Mesenchymal stem cell (in vitro differentiated cells and primary cell): ENCODE measurements at regions not wholly inside any gene's neighbourhood (a gene's known extent, or its start where the extent isn't known, plus 50 kb on each side); places are given as distances from the start of the nearest gene placed in this dataset.

Experiments used
- DNase-seq: peaks from one replicate; pipeline ENCODE4 v3.0.0-alpha.2; 2013
- H2AFZ ChIP-seq: one replicate; pipeline ENCODE4 v1.6.1; 2013; ENCODE audit warnings: low read depth, mild to moderate bottlenecking, control low read depth, inconsistent platforms, low read length, moderate library complexity
- H2AK5ac ChIP-seq: 2 replicates; pipeline ENCODE4 v1.6.1; 2013; ENCODE audit warnings: low read length, moderate library complexity, mild to moderate bottlenecking, inconsistent platforms; ENCODE audit not compliant: severe bottlenecking
- H2BK120ac ChIP-seq: one replicate; pipeline ENCODE4 v1.6.1; 2013; ENCODE audit warnings: low read depth, mild to moderate bottlenecking, inconsistent platforms, low read length, moderate library complexity
- H2BK12ac ChIP-seq, 2 experiments: one replicate each; pipeline ENCODE4 v1.6.1; 2013; ENCODE audit warnings: inconsistent platforms in 2 of 2, low read length in 2 of 2, mild to moderate bottlenecking in 2 of 2, moderate library complexity in 2 of 2, control low read depth in 1 of 2
- H2BK15ac ChIP-seq: one replicate; pipeline ENCODE4 v1.6.1; 2013; ENCODE audit warnings: mild to moderate bottlenecking, low read depth, inconsistent platforms; ENCODE audit not compliant: poor library complexity, severe bottlenecking
- H2BK5ac ChIP-seq: 2 replicates; pipeline ENCODE4 v1.6.1; 2013; ENCODE audit warnings: low read depth, mild to moderate bottlenecking, low read length, control low read depth, inconsistent platforms; ENCODE audit not compliant: poor library complexity, severe bottlenecking
- H3K14ac ChIP-seq, 2 experiments: one replicate each; pipeline ENCODE4 v1.6.1; 2013; ENCODE audit warnings: inconsistent platforms in 2 of 2, low read length in 2 of 2, control low read depth in 1 of 2, mild to moderate bottlenecking in 1 of 2, moderate library complexity in 1 of 2
- H3K18ac ChIP-seq, 2 experiments: one replicate each; pipeline ENCODE4 v1.6.1; 2013; ENCODE audit warnings: inconsistent platforms in 2 of 2, low read length in 2 of 2, control low read depth in 1 of 2, low read depth in 1 of 2, mild to moderate bottlenecking in 1 of 2
- H3K23ac ChIP-seq, 2 experiments: one replicate each; pipeline ENCODE4 v1.6.1; 2013; ENCODE audit warnings: inconsistent platforms in 2 of 2, low read length in 2 of 2, mild to moderate bottlenecking in 2 of 2, moderate library complexity in 2 of 2, control low read depth in 1 of 2
- H3K27ac ChIP-seq: 2 replicates; pipeline ENCODE4 v1.5.1; 2013; ENCODE audit warnings: mild to moderate bottlenecking, moderate library complexity, low read length, control low read depth, inconsistent platforms; ENCODE audit not compliant: poor library complexity, severe bottlenecking
- H3K27me3 ChIP-seq, 2 experiments: 2 replicates each; pipeline versions ENCODE4 v1.6.1 to v1.7.0; 2013; ENCODE audit warnings: low read length in 2 of 2, mild to moderate bottlenecking in 2 of 2, moderate library complexity in 2 of 2, control low read depth in 1 of 2, inconsistent platforms in 1 of 2; ENCODE audit not compliant: control insufficient read depth in 1 of 2, insufficient read depth in 1 of 2
- H3K36me3 ChIP-seq, 2 experiments: 2 replicates each; pipeline versions ENCODE4 v1.6.1 to v1.7.0; 2013; ENCODE audit warnings: low read length in 2 of 2, control low read depth in 1 of 2, inconsistent platforms in 1 of 2, low read depth in 1 of 2, mild to moderate bottlenecking in 1 of 2; ENCODE audit not compliant: insufficient read depth in 2 of 2, control insufficient read depth in 1 of 2
- H3K4ac ChIP-seq, 2 experiments: one replicate each; pipeline ENCODE4 v1.6.1; 2013; ENCODE audit warnings: inconsistent platforms in 2 of 2, low read length in 2 of 2, mild to moderate bottlenecking in 2 of 2, moderate library complexity in 2 of 2, control low read depth in 1 of 2, low read depth in 1 of 2
- H3K4me1 ChIP-seq: 2 replicates; pipeline ENCODE4 v1.6.1; 2013; ENCODE audit warnings: low read depth, low read length, control low read depth; ENCODE audit not compliant: control insufficient read depth, insufficient read depth
- H3K4me2 ChIP-seq: 2 replicates; pipeline ENCODE4 v1.6.1; 2013; ENCODE audit warnings: low read length, mild to moderate bottlenecking, inconsistent platforms; ENCODE audit not compliant: poor library complexity, severe bottlenecking
- H3K4me3 ChIP-seq, 2 experiments: 2 replicates each; pipeline versions ENCODE4 v1.5.1 to v1.7.0; 2013; ENCODE audit warnings: low read length in 2 of 2, mild to moderate bottlenecking in 2 of 2, control low read depth in 1 of 2, low read depth in 1 of 2; ENCODE audit not compliant: insufficient read depth in 1 of 2
- H3K79me1 ChIP-seq: replicated peaks from 2 replicates; pipeline ENCODE4 v1.6.1; 2013; ENCODE audit warnings: mild to moderate bottlenecking, control low read depth, low read length, inconsistent platforms; ENCODE audit not compliant: poor library complexity, severe bottlenecking
- H3K9ac ChIP-seq: 2 replicates; pipeline ENCODE4 v1.7.0; 2013; ENCODE audit warnings: mild to moderate bottlenecking, low read length, moderate library complexity
- H3K9me3 ChIP-seq: 2 replicates; pipeline ENCODE4 v1.7.0; 2013; ENCODE audit warnings: mild to moderate bottlenecking, low read length; ENCODE audit not compliant: control insufficient read depth
- H4K8ac ChIP-seq: one replicate; pipeline ENCODE4 v1.6.1; 2013; ENCODE audit warnings: inconsistent platforms, mild to moderate bottlenecking, low read length, moderate library complexity
- H4K91ac ChIP-seq: one replicate; pipeline ENCODE4 v1.6.1; 2013; ENCODE audit warnings: mild to moderate bottlenecking, low read length, inconsistent platforms
- WGBS: methylation state at CpG from one replicate; pipeline ENCODE4 v1.1.7; 2013; ENCODE audit warnings: mixed read lengths; 5-methylcytosine and 5-hydroxymethylcytosine counted together

DNA sequence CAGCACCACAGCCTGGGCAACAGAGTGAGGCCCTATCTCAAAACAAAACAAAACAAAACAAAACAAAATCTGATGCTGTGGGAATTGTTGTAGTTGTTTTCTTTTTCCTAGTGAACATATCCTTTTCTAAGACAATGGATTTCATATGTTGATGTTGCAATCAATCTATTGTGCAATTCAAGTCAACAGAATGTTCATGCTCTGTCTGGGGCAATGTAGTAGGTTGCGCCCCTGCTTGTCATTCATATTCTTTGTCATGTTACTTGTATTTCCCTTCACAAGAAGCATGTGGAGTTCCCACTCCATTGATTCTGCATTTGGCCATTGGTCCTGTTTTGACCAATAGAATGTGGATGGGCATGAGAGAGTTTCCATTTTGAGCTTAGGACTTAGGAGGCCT lies 223.9 kb downstream of the DUSP10 start:
- Histone ChIP-seq H3K14ac (no peak overlapping the region), H3K9me3 (no peaks in the 10 kb centered on the region), H3K36me3 (no peaks in the 10 kb centered on the region), H4K8ac (no peak overlapping the region), H3K4ac (no peak overlapping the region), H3K27ac (no peak overlapping the region), H3K23ac (no peak overlapping the region), H3K27me3 (no peaks in the 10 kb centered on the region), H2BK15ac (no peak overlapping the region), H2BK120ac (no peak overlapping the region), H3K9ac (no peak overlapping the region), H2AK5ac (no peak overlapping the region), H2BK12ac (no peak overlapping the region), H3K4me2 (no peak overlapping the region), H2AFZ (no peak overlapping the region), H3K18ac (peak overlapping the region in 1 of 2 experiments; percentile 24), H3K79me1 (no peaks in the 10 kb centered on the region), H4K91ac (no peak overlapping the region), H3K4me1 (no peaks in the 10 kb centered on the region), H2BK5ac (no peak overlapping the region), H3K4me3 (no peak overlapping the region)
- WGBS = 86% methylated on average over 1 of the region's 1 CpG
- peak; percentile 20 for DNase-seq

GRCh38 chr1:221520250-221520649 lies 221.6 kb downstream of the DUSP10 start:
- no peak overlapping the region for H3K4ac ChIP-seq
- H2AK5ac ChIP-seq = no peak overlapping the region
- no peaks in the 10 kb centered on the region for H3K27me3 ChIP-seq
- 100% methylated on average over 1 of the region's 1 CpG for WGBS
- H2AFZ ChIP-seq = no peak overlapping the region
- no peak overlapping the region for H2BK12ac ChIP-seq
- DNase-seq = no peak
- H3K4me2 ChIP-seq = no peak overlapping the region
- H2BK5ac ChIP-seq = no peak overlapping the region
- H3K4me3 ChIP-seq = no peak overlapping the region
- H3K79me1 ChIP-seq = no peaks in the 10 kb centered on the region
- H3K4me1 ChIP-seq = no peaks in the 10 kb centered on the region
- no peak overlapping the region for H3K14ac ChIP-seq
- H3K18ac ChIP-seq = no peak overlapping the region
- H2BK15ac ChIP-seq = no peak overlapping the region
- no peaks in the 10 kb centered on the region for H3K9me3 ChIP-seq
- H3K27ac ChIP-seq = no peak overlapping the region
- no peak overlapping the region for H2BK120ac ChIP-seq
- H4K91ac ChIP-seq = no peak overlapping the region
- H3K36me3 ChIP-seq = no peaks in the 10 kb centered on the region
- no peak overlapping the region for H4K8ac ChIP-seq
- H3K23ac ChIP-seq = no peak overlapping the region
- H3K9ac ChIP-seq = no peak overlapping the region

- no peaks in the 10 kb centered on the region for H3K79me1 ChIP-seq
- H3K9me3 ChIP-seq = no peaks in the 10 kb centered on the region
- no peak for DNase-seq
- no peak overlapping the region for H3K23ac ChIP-seq
- H3K27ac ChIP-seq = no peak overlapping the region
- H3K9ac ChIP-seq = no peak overlapping the region
- no peak overlapping the region for H3K14ac ChIP-seq
- H3K4ac ChIP-seq = no peak overlapping the region
- H2BK120ac ChIP-seq = no peak overlapping the region
- H2BK15ac ChIP-seq = no peak overlapping the region
- no peak overlapping the region for H4K91ac ChIP-seq
- WGBS = 80% methylated on average over 1 of the region's 3 CpGs
- H3K4me2 ChIP-seq = no peak overlapping the region
- H2BK5ac ChIP-seq = no peak overlapping the region
- H2AFZ ChIP-seq = no peak overlapping the region
- H3K18ac ChIP-seq = no peak overlapping the region
- H3K27me3 ChIP-seq = no peaks in the 10 kb centered on the region
- no peaks in the 10 kb centered on the region for H3K36me3 ChIP-seq
- H3K4me3 ChIP-seq = no peak overlapping the region
- H3K4me1 ChIP-seq = no peaks in the 10 kb centered on the region
- H2AK5ac ChIP-seq = no peak overlapping the region
- H2BK12ac ChIP-seq = no peak overlapping the region
- no peak overlapping the region for H4K8ac ChIP-seq
Measured at GRCh38 chr1:221521686-221522085, 220.2 kb downstream of the DUSP10 start.

- no peak overlapping the region for H2AK5ac ChIP-seq
- H3K4me3 ChIP-seq = no peak overlapping the region
- H3K36me3 ChIP-seq = no peaks in the 10 kb centered on the region
- no peak overlapping the region for H4K8ac ChIP-seq
- H3K4me2 ChIP-seq = no peak overlapping the region
- H3K9ac ChIP-seq = no peak overlapping the region
- DNase-seq = no peak
- WGBS = 91% methylated on average over 2 of the region's 2 CpGs
- H3K4me1 ChIP-seq = no peaks in the 10 kb centered on the region
- no peak overlapping the region for H3K18ac ChIP-seq
- no peak overlapping the region for H2BK15ac ChIP-seq
- H2BK120ac ChIP-seq = no peak overlapping the region
- no peaks in the 10 kb centered on the region for H3K9me3 ChIP-seq
- no peaks in the 10 kb centered on the region for H3K79me1 ChIP-seq
- no peak overlapping the region for H3K14ac ChIP-seq
- H3K4ac ChIP-seq = no peak overlapping the region
- no peaks in the 10 kb centered on the region for H3K27me3 ChIP-seq
- no peak overlapping the region for H3K23ac ChIP-seq
- H2BK5ac ChIP-seq = no peak overlapping the region
- no peak overlapping the region for H2AFZ ChIP-seq
- H4K91ac ChIP-seq = no peak overlapping the region
- H3K27ac ChIP-seq = no peak overlapping the region
- H2BK12ac ChIP-seq = no peak overlapping the region
Measured at GRCh38 chr1:221522529-221522940, 219.4 kb downstream of the DUSP10 start.
